ENCODE measurements at regions not wholly inside any gene's neighbourhood (a gene's known extent, or its start where the extent isn't known, plus 50 kb on each side); places are given as distances from the start of the nearest gene placed in this dataset.

DNA sequence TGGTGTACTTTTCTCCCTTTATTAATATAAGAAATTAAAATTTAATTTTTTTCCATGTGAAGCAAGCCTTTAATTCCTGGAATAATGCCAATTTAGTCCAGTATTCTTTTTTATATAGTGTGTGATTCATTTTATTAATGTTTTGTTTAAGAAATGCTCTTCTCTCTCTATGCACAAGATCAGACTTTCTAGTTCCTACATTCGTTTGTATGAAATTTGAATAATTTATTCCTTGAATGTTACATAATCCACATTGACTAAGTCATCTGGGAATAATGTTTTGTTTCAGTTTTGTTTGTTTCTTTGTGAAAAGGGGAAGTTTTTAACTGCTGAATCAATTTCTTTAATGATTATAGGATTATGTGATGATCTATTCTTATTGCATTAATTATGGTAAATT is 181.4 kb upstream of the ID4 start:
- DNase-seq = no peak

DNA sequence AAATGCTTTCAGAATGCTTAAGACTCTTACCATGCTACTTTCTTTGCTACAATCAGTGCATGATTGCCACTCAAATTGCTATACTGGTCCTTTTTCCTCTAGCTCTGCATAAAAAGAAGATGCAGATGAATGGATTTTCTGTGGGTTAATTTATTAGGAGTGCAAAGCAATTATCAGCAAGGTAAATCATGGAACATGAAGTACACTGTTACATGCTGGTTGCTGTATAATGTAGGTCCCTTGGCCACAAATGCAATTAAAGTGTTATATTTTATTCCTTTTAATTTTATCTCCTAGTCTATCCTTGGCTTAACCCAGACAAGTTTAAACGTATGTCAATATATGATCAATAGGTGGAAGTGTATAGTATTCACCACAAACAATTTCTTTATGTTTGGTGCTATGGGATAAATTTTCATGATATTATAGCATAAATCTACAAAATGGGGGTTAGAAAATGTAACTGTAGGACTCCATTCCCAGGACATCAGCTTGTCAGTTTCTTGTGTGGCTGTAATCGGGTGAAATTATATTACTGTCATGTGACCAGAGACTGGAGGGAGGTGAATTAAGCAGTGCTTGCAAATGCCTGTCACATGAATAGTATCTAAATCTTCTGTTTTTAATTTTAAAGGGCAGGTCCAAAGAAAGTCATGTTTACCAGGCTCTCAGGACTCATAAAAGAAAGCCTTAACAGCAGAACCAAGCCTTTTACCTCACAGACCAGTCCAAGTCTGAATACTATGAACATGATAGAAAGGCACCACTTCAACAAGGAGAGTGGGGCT is 176.9 kb upstream of the ID4 start:
- DNase-seq = no peak

DNA sequence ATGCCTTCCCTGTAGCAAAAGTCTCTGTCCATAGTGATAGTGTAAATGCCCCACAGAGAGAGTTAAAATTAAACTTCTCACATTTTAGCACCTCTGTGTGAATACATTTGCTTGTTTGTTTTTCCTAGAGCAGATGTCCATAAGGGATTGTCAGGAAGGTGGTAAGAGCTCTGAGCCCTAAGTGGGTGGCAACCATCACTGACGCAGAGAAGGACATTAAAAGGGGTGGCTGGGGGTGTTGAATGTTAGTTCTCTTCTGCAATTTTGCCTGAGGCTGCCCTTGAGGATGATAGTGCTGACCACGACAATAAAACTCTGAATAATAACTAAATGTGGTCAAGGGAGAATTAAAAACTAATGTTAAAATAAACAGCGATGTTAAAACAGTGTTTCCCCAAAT is 174.3 kb upstream of the ID4 start:
- no peak for DNase-seq

DNA sequence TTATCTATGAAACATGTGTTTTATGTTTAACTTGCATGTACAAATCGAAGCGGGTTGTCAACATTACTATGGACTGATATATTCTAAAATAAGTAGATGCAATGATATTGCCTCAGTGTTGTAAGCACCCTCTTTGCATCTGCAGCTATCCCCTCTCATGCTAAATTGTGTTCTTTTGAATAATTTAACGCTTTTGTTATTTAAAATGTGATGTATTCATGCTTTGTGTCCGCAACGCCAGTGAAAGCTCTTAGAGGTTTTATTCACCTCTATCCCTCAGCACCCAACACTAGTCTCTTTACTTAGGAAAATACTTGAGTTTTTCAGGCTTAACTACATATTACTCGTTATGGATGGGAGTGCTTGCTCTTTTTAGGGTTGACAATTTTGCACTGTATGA is 173.7 kb upstream of the ID4 start:
- no peak for DNase-seq

DNA sequence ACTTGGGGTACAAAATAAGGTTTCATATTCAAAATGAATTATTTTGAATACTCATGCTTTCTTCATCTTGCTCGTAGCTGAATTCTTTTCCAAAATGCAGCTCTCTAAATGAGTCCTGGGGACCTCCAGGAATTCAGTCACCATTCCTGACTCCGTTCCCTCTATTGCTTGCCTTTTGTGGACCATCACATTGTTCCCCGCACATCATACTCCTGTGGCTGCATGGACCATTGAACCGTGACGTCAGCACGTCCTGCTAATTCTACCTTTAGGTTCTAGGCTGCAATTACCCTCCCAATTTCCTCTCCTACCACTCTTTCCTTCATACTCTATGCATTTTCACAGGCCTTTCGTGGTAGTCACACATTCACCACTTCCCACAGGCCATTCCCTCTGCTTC is 173.1 kb upstream of the ID4 start:
- no peak for DNase-seq

DNA sequence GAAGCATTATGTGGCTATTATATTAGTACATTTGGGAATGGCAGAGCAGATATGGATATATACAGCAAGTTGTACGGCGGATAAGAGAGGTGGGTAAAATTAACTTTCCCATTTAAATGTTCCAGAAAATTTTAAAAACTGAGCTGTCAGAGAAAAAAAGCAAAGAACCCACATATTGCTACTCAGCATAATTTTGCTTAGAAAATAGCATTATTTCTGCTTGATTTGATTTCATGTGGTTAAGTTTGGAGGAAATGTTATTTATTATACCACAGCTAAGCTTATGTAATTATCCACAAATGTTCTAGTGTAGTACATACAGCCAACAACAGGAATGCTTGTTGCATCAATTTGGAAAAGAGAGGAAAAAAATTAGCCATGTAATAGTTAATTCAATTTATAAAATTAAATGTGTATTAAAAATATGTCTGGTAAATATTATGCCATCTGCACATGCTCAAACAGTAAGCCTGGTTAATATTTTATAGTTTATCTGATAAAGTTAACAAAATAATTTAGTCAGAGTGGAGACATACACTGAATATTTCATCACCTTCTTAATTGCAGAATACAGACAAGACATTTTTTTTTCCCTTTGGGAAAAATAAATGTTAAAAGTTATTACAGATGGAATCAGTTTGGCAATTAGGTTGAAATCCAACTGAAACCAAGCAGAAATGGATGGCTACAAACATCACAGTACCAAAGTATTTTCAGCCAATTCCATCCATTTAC is 172.1 kb upstream of the ID4 start:
- no peak for DNase-seq

DNA sequence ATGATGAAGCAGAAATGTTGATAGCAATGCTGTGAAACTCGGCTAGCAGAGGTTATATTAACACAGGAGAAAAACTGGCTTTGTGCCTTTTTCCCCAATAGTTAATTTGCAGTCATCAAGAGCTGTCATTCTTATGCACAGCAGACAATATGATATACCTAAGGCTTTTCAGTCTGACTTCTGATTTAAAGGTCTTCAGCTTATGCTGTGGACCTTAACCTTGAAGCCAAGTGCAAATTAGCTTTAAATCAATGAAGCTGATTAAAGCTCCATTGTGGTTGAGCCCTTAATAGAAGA is 171.6 kb upstream of the ID4 start:
- DNase-seq = peak; percentile 22

DNA sequence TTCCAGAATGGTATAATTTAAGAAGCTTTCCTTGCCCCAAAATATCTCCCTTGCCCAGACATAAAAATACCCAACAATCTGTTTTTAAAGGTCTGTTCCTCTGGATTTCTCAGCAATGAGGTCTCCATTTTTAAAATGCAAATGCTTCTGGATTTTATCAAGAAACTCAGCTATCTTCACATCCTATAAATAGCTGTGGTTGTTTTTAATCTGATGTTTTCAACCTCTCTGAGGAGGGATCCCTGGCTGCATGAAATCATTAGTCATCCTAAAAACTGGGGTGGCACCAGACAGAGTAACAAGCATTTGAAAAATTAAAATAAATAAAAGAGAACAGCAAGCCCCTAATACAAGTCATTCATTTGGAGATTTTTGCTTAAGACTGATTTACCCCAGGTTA is 168.5 kb upstream of the ID4 start:
- DNase-seq = peak; percentile 70

DNA sequence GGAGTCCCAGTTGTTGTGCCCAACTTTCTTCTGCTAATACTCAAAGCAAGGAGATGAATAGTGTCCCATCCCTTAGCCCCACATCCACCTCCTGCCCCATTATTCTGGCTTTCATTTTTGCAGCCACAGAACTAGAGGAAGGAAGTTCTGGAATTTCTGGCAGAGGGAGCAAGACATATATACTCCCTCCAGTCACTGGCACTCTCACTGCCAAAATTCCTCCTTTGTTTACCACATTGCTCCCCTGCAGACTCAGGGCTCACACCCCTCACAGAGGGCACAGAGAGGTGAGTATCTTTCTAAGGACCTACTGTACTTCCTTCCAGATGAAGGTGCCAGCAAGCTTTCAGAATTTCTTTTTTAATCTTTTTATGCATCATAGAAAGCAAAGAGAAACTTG is 168.0 kb upstream of the ID4 start:
- DNase-seq = peak; percentile 87

DNA sequence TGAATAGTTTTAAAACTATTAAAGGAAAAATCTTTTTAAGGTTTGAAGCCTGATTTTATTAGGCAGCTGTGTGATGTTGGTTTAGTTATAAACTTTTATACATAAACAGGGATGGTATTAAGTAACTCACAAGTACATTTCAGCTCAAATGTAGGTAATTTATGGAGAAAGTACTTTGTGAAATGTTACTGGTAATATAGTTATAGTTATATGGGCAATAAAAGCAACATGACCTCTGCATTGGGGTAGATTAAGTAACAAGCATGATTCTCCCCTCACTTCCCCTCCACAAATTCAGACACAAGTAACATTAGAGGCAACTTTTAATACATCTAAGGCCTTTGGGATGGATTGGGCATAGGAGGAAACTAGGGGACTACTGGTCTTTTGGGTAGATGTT is 154.3 kb upstream of the ID4 start:
- DNase-seq = no peak

DNA sequence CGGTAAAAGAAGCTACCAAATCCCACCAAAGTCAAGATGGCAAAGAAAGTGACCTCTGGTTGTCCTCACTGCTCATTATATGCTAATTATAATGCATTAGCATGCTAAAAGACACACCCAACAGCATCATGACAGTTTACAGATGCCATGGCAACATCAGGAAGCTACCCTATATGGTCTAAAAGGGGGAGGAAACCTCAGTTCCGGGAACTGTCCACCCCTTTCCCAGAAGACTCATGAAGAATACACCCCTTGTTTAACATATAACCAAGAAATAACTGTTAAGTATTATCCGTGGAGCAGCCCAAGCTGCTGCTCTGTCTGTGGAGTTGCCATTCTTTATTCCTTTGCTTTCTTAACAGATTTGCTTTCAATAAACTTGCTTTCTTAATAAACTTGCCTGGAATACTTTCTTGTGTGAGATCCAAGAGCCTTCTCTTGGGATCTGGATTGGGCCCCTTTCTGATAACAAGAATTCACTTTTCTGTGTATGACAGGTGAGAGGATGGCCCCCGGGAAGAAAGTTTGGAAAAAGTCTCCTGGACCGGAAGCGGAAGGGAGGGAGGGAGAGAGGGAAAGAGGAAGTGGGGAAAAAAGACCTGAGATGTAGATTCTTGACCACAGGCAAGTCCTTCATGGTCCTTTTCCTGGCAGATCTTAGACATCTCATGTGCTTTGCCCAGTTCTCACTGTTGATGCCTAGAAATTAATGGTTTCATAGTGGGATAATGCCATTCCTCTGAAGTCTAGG is 146.7 kb upstream of the ID4 start:
- no peak for DNase-seq

DNA sequence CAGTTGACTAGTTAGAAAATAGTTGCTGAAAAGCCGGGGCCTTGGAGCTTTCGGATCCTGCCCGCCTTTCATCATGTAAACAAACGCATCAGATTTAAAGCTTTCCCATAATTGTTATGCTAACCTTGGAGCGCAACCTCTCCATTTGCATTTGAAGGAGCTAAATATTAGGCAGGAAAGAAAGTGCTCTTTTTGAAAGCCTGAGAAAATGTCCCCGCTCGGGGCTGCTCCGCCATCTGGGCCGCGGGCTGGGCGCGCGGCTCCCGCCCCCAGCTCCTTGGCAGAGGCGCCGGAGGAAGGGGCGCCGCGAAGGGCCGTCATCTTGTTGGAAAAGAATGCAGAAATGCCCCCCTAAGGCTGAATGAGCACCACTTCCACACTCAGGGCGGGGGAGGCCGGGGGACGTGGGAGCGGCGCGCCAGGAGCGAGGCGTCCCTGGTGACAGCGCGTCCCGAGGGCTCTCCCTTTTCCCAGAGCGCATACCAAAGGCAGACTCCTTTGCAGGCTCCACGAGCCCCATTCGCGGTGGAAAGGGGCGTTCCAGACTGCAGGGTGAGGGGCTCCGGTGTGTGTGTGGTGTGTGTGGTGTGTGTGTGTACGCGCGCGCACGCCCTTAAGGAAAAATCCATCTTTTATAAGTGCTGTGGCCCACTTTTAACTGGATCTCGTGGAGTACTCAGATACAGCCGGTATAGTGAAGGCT is 145.6 kb upstream of the ID4 start:
- peak; percentile 22 for DNase-seq

DNA sequence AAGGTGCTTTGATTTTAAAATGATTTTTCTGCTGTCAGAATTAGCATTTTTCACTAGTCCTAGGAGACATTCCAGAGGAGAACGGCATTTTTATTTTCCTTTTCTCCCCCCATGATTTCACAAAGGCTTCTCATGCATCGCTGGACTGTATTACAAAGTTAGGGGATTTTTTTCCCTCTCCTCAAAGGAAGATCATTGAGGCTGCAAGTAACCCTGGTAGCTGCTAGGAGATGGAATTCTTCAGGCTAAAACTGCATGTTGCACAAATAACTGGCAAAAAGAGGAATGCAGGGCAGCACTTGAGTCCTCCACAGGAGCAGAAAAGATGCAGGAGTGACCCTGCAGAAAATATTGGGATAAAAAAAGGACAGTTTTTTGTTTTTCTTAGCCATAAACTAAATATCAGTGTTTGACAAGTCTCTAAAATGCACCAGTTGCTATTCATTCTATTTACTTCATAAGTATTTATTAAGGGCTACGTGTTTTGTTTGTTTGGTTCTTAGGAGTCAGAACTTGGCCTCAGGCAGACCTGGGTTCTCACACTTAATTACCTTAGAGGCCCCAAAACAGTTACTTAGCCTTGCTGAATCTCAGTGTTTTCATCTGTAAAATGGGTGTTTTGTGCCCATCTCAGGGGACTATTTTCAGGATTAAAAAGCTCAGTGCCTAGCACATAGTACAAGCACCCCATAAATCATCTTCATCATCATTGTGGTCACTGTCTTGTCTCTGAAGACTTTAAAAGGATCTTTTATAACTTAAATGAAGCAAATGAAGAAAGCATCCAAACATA is 144.5 kb upstream of the ID4 start:
- no peak for DNase-seq

DNA sequence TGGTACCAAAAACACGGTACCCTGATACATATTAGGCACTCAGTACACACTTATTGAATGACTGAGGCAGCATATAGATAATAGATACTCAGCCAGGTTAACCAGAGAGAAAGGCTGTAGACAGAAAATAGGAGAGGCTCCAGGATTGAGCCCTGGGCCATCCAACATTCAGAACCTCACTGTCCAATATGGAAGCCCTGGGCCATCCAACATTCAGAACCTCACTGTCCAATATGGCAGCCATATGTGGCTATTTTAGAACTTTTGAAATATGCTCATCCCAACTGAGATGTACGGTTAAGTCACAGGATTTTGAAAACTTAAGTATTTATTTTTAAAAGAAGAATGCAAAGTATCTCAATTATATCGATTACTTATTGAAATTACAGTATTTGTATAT is 142.5 kb upstream of the ID4 start:
- DNase-seq = no peak

DNA sequence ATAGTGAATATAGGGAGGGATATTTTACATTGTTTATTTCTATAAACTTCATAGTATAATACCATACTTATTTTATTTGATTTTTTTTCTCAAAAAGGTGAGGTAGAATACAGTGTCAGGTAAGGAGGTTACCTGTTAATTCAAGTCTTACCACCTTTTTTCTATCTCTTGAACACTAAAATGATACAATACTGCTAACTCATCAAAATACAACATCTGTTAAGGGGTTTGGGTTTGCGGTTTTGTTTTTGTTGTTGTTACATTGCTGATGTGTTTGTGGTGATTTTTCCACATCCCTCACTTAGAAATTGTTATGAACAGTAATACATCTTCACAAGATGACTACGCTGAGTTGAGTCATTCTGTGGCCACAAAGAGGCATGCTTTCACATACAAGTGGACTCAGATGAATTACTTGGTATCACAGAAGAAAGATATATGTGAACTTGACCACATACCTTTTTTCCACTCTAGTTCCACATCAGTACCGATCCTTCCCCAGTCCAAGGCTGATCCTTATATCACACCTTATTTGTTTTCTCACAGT is 139.4 kb upstream of the ID4 start:
- peak; percentile 89 for DNase-seq

DNA sequence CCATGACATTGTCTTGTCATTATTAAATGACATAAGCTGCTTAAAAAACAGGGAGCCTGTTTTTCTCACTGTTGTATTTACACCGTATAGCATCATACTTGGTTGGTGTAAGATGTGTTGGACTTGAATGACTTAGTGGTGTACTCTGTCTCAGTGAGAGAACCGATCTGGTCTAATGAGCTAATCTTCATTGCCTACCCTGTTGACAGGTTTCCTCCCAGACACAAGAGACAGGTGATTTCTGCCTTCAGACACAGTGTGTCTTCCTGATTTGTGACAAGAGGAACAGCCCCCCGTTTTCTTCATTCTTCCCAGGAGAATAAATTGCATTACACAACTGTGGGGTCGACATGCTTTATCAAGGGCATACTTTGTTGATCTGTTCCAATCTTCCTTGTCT is 137.2 kb upstream of the ID4 start:
- DNase-seq = no peak

DNA sequence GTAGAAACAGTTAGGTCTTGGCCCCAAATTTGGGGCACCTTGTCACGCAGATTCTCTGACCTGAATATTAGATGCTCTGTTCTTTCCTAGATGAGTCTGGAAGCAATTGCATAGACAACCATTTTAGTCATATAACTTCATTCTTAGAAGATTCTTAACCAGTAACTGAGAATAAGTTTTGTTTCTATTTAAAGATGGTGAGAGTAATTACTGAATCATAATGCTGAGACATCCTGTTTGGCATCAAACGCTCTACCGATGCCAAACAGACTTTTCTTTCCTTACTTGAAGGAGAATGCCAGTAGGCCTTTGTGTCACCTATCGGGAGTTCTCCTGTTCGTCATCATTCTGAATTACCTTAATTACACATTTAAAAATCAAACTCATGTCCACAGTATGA is 131.6 kb upstream of the ID4 start:
- no peak for DNase-seq

DNA sequence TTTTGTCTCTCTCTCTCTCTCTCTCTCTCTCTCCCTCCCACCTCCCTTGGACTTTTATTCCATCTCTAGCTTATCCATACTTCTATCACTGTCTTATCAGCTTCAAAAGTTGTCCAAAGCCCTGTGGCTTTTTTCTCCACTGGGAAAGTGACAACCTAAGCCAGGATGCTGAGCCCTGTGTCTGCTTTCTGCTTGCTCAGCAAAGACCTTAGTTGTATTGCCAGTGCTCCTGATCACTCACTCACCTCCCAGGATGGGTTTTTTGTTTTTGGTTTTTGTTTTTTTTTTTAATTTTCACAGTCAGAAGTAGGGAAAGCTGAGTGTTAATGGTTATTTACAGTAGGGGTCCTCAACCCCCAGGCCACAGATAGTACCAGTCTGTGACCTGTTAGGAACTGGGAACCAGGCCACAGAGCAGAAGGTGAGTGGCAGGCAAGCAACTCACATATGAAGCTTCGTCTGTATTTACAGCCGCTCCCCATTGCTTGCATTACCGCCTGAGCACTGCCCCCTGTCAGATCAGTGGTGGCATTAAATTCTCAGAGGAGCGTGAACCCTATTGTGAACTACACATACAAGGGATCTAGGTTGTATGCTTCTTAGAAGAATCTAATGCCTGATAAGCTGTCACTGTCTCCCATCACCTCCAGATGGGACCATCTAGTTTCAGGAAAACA is 125.0 kb upstream of the ID4 start:
- DNase-seq = no peak

DNA sequence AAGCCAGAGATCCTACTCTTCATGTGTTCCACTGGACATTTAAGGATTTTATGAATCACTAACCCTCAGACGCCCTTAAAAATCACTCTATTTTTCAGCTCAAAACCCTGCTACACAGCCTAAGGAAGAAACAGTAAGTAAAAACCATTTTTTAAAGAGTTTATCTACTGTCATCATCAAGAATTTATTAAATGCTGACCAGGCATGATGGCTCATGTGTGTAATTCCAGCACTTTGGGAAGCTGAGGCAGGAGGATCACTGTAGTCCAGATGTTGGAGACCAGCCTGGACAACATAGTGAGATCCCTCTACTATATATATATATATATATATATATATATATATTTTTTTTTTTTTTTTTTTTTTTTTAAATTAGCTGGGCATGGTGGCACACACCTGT is 124.2 kb upstream of the ID4 start:
- no peak for DNase-seq

DNA sequence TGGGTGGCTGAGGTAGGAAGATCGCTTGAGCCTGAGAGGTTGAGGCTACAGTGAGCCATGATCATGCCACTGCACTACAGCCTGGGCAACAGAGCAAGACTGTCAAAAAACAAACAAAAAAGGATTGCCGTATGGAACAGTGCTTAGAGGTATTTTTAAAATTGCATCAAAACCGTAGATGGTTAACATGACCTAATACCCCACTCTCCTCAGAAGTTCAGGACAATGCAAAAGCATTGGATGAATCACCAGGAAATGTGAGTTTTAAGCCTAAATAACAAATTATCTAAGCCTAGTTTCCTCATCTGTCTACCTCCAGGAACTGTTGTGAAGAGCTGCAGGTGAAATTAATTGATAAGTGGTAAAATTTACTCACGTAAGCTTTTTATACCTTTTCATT is 123.8 kb upstream of the ID4 start:
- peak; percentile 11 for DNase-seq

DNA sequence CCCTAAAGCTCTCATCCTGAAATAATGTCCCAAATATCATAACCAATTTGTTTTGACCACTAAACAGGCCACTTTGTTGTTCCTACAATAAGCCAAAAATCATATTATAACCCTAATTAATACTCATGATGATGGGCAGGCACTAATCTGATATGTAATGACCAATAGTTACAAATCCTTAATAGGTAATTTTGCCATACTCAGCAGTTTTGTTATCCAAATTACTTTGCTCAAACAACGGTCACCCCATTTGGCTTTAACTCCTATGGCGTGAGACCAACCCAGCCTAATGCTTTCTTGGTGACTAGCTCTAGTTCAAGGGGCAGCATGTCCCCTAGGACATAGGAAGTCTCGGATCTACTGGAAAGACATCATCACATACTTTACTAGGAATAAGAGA is 123.2 kb upstream of the ID4 start:
- DNase-seq = no peak

Measured in fibroblast of upper back skin (primary cell).